ENCODE measurements at regions not wholly inside any gene's neighbourhood (a gene's known extent, or its start where the extent isn't known, plus 50 kb on each side); places are given as distances from the start of the nearest gene placed in this dataset.
A peak's percentile ranks its signal among the peaks of the same experiment; 100 is the strongest.

GRCh38 chr2:128594953-128595677 is 276.4 kb upstream of the HS6ST1 start (continued):
- TF ChIP-seq TIGD3 (CRISPR knock-in tag; IDR thresholded peaks at IDR 0.05; ENCODE audit: borderline replicate concordance) (no peak), FOXO1 (CRISPR knock-in tag; IDR thresholded peaks at IDR 0.05) (peak; percentile 87; the same call in 1 of the 2 replicates), SOX13 (IDR thresholded peaks at IDR 0.05) (no peak), SOX13 (CRISPR knock-in tag; conservative IDR thresholded peaks at IDR 0.05 in 1 of 2, IDR thresholded peaks at IDR 0.05 in 1 of 2) (peak in 1 of 2 experiments; percentile 47; a peak in 1 of 4 replicates), ZNF841 (CRISPR knock-in tag; IDR thresholded peaks at IDR 0.05; ENCODE audit: borderline replicate concordance) (no peak), XRCC5 (optimal IDR thresholded peaks at IDR 0.05; ENCODE audit: low read length) (peak; percentile 27), NRL (CRISPR knock-in tag; IDR thresholded peaks at IDR 0.05; ENCODE audit: borderline replicate concordance) (peak; percentile 46; the same call in 1 of the 2 replicates), CREB1 (IDR thresholded peaks at IDR 0.05) (peak; percentile 3; the same call in 1 of the 2 replicates), CREB1 (CRISPR knock-in tag; IDR thresholded peaks at IDR 0.05) (no peak), MBNL3 (CRISPR knock-in tag; conservative IDR thresholded peaks at IDR 0.05) (no peak), HNF1A (IDR thresholded peaks at IDR 0.05; ENCODE audit: low read depth) (no peak), HNF1A (CRISPR knock-in tag; IDR thresholded peaks at IDR 0.05; ENCODE audit: borderline replicate concordance) (no peak), POGZ (CRISPR knock-in tag; IDR thresholded peaks at IDR 0.05) (peak; percentile 53; the same call in 1 of the 2 replicates), AHDC1 (CRISPR knock-in tag; IDR thresholded peaks at IDR 0.05; ENCODE audit: borderline replicate concordance) (peak; percentile 49; the same call in 1 of the 2 replicates), DZIP1 (CRISPR knock-in tag; IDR thresholded peaks at IDR 0.05) (no peak)
